Activated T-cell treated with anti-CD3 and anti-CD28 coated beads for 4 hours (primary cell): ENCODE measurements at regions not wholly inside any gene's neighbourhood (a gene's known extent, or its start where the extent isn't known, plus 50 kb on each side); places are given as distances from the start of the nearest gene placed in this dataset.
"Not testable (repeated sequence)": the region's sequence is repeated elsewhere in the genome, so short reads cannot be mapped to it uniquely, and the experiment has no call there.

Experiments used
- DNase-seq: peaks from one replicate; pipeline ENCODE4 v3.0.0-alpha.2; 2020

DNA sequence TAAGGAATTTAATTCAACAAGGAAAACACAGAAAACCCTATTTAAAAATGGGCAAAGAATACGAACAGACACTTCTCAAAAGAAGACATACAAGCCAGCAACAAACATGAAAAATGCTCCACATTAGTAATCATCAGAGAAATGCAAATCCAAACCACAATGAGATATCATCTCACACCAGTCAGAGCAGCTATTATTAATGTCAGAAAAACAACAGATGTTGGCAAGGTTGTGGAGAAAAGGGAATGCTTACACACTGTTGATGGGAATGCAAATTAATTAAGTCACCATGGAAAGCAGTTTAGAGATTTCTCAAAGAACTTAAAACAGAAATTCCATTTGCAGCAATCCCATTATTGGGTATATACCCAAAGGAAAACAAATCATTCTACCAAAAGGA, 55.2 kb downstream of the GCC1 start:
- no peak for DNase-seq

DNA sequence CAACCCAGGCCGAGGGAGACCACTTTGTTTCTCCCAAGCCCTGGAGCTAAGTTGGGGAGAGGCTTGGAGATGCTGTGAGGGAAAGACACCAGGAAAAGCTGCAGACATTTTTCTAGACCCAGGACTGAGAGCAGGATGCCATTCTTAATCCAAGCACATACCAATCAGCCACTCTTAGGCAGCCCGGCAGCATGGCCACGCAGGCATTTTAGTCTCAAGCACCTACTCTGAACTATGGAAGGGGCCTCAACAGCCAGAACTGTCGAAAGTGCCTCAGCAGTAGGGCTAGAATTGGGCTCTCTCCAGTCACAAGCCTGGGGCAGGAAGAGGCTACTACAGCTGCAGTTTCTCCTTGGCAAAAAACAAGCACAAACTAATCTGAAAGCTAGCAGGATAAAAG, 57.8 kb downstream of the GCC1 start:
- no peak for DNase-seq

DNA sequence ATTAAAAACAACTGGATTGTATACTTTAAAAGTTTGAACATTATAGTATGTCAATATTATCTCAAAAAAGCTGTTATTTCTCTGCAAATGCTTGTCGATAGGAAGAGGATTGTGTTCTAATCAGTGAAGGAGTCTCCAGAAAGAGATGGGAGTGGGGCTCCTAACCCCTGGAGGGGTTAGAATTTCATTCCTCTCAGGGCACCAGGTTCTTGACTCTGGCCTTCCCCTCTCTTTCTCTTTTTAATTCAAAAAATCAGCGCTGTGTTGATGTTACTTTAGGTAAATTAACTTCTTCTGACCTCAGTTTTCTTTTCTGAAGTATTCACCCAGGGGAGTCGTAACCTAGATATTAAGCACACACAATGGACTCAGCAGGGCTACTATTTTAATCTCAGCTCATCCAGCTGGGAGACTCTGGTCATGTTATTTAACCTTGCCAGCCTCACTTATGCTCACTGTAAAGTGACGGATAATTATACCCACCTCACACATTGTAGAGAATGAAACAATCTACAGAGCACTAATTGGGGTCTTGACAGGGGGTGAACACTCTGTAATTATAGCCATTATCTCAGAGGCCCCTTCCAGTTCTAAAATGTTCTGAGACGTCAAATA, 59.4 kb downstream of the GCC1 start:
- no peak for DNase-seq

GRCh38 chr7:127516320-127516719, 69.1 kb downstream of the GCC1 start:
- DNase-seq = no peak

- DNase-seq = no peak
Measured at GRCh38 chr7:127514499-127514898, 70.9 kb downstream of the GCC1 start.

GRCh38 chr7:127513311-127513710, 72.1 kb downstream of the GCC1 start:
- no peak for DNase-seq

- DNase-seq = no peak
Measured at GRCh38 chr7:127512663-127513062, 72.7 kb downstream of the GCC1 start.

- DNase-seq = peak; percentile 12
Measured at GRCh38 chr7:127504715-127505114, 80.7 kb downstream of the GCC1 start.

- no peak for DNase-seq
Measured at GRCh38 chr7:127501817-127502216, 83.6 kb downstream of the GCC1 start.

DNA sequence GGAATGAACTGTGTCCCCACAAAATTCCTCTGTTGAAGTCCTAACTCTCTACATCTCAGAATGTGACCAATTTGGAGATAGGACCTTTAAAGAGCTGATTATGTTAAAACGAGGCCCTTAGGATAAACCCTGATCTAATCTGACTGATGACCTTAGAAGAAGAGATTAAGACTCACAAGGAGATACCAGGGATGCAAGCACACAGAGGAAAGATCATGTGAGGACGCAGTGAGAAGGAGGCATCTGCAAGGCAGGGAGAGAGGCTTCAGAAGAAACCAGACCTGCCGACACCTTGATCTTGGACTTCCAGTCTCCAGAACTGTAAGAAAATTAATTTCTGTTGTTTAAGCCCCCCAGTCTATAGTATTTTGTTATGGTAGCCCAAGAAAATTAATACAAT, 94.9 kb upstream of the ZNF800 start:
- DNase-seq = no peak

GRCh38 chr7:127486654-127487053, 94.1 kb upstream of the ZNF800 start:
- no peak for DNase-seq

DNA sequence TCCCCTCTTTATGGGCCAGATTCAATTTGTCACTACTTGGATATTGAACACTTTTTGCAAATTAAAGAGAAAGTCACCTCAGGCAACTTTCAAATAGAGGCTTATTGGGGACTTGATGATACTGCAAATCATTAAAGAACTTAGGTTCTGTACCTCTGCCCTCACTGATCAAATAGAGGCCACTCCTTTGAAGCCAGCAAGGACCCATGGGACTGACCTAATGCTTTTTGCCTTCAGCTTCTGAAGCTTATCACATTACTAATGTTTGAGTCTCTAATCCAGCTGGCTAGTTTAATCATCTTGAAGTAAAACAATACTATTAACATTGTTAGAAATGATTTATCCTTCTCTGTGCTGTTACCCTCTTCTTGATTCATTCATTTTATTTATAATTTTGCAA, 93.0 kb upstream of the ZNF800 start:
- DNase-seq = no peak

GRCh38 chr7:127484954-127485353, 92.4 kb upstream of the ZNF800 start:
- DNase-seq = no peak

DNA sequence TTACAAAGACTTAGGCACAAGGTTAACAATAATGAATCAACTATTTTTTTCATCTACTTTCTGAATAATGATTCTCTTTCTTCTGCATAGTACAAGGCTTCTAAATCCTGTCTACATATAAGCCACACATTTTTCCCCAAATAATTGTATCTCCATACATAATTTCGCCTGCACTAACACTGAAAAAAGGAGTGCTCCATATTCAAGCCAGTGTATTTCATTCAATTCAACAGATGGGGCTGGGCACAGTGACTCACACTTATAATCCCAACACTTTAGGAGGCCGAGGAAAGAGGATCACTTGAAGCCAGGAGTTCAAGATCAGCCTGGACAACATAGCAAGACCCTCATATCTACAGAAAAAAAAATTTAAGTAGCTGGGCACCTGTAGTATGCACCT, 86.0 kb upstream of the ZNF800 start:
- DNase-seq = no peak

- no peak for DNase-seq
Measured at GRCh38 chr7:127478024-127478355, 85.5 kb upstream of the ZNF800 start.

DNA sequence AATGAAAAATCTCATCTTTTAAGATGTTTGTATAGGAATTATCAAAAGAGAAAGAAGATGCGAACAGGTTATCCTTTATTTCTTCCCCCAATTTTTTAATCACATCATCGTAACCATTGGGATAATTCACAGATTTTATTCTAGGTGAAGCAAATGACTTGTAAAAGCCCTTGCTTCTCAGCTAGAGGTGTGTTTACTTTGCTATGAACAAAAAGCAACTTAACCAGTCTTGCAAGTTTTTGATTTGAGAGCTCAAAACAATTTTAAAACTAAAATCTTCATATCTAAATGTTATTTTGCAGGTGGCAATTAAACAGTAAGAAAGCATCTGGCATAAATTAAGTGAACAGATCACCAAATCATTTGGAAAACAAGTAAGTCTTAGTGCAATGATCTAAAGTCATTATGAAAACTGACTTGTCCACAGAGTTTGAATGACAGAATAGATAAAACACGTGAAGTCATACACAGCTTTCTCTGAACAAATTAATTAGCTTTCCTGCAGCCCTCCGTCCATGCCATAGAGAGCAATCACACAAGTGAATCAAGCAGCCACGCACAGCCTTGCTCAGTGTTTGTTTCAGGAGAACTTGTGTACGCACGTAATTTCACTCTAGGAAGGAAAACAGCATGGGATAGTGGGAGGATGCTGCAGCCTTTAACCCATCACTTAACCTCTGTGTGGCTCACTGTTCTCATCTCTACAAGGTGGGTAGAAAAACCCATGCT, 85.0 kb upstream of the ZNF800 start:
- DNase-seq = no peak

DNA sequence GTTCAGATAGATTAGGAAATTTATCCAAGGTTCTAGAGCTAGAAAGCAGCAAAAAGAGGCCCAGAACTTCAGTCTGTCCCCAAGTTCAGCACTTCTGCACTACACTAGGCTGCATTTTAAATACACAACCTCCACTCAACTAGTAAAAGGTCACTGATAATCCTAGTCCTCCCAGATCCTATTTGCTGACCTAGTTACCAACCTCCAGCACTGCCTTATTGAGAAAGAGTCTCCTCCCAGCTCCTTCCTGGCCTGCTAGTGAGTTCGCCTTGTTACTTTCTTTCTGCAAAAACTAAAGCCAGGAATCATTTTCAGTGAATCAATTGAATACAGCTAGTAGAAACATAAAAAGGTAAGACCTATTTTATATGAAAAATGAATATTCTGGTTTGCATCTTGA, 84.1 kb upstream of the ZNF800 start:
- no peak for DNase-seq

- no peak for DNase-seq
Measured at GRCh38 chr7:127474457-127474856, 81.9 kb upstream of the ZNF800 start.

GRCh38 chr7:127473409-127473808, 80.9 kb upstream of the ZNF800 start:
- DNase-seq = no peak

GRCh38 chr7:127460077-127460476, 67.6 kb upstream of the ZNF800 start:
- DNase-seq = no peak

GRCh38 chr7:127451258-127451657, 58.8 kb upstream of the ZNF800 start:
- not testable (repeated sequence) for DNase-seq

DNA sequence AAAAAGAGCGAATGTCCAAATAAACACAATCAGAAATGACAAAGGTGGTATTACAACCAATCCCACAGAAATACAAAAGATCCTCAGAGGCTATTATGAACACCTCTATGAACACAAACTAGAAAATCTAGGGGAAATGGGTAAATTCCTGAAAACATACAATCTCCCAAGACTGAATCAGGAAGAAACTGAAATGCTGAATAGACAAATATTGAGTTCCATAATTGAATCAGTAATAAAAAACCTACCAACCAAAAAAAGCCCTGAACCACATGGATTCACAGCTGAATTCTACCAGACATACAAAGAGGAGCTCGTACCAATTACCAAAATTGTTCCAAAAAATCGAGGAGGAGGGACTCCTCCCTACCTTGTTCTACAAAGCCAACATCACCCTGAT, 56.1 kb upstream of the ZNF800 start:
- DNase-seq = no peak

GRCh38 chr7:127447326-127447945, 54.9 kb upstream of the ZNF800 start:
- DNase-seq = peak; percentile 24

DNA sequence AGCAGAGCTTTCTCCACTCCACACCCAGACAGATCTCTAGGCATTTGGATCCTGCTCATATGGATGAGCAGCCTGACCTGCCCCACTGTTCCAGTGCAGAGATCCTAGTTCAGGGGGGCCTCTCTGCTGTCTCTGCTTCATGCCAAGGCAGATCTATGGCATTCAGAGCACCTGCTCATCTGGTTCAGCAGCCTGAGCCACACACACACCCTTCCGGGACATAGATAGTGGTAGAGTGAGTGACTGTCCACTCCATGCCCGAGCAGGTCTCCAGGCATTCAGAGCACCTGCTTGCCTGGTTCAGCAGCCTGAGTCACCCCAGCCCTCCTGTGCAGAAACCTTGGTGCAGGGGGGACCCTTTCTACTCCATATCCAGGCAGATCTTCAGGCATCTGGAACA, 54.3 kb upstream of the ZNF800 start:
- no peak for DNase-seq
